ENCODE measurements at regions not wholly inside any gene's neighbourhood (a gene's known extent, or its start where the extent isn't known, plus 50 kb on each side); places are given as distances from the start of the nearest gene placed in this dataset.
"Not testable (repeated sequence)": the region's sequence is repeated elsewhere in the genome, so short reads cannot be mapped to it uniquely, and the experiment has no call there.

DNA sequence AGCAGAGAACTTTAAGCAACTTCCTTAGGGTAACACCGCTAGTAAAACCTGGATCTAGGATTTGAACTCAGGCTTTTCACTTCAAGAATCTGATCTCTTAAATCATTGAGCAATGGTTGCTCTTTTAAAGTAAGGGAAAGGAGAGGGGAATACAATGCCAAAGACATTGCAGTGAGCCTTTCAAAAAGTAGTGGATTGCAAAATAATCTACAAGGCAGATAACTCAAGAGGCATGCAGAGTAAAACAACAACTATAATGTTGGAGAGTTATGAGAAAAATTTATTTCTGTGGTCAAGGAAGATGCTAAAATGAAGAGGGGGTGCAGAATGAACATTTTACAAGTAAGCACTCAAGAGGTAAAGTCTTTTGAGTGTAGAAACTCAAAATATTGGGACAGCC lies 432.6 kb downstream of the C12orf50 start:
- no peak for DNase-seq (ENCODE audit: extremely low read depth, low read depth)
- no peak overlapping the region for H3K4me3 ChIP-seq (replicated peaks; ENCODE audit: low read depth, low read length)
- TF ChIP-seq CTCF (IDR thresholded peaks at IDR 0.05; ENCODE audit: low read depth, low read length, missing control alignments): no peak

- DNase-seq (ENCODE audit: extremely low read depth, low read depth): no peak
- H3K4me3 ChIP-seq (replicated peaks; ENCODE audit: low read depth, low read length): no peak overlapping the region
- no peak for TF ChIP-seq CTCF (IDR thresholded peaks at IDR 0.05; ENCODE audit: low read depth, low read length, missing control alignments)
Observed at GRCh38 chr12:87596134-87596533, 433.1 kb downstream of the C12orf50 start.

DNA sequence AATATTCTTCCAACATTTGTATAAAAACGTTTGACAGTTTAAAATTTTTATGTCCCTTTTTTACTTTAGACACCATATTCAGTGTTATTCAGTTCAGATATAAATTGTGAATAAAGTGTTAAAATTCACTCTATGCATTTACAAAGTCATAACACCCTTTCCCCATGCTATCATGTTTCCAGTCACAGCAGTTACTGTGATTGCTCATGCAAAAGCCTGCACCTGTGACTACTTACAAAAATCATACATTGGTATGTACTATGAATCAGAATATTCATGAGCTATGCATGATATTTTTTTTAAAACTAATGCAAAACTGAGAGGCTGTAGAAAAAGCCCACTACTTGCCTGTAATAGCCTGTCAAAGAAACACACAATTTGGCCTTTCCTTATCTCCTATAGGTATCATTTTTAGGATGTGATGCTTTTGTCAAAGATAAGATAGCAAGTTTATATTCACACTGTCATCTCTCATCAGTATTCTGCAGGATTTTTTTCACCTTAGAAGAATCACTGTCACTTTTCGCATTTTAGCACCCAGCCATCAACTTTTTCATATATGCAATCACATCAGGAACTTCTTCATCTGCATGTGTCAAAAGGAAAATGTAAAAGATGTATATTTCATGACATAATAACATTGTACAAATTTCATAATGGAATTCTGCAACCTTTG lies 443.2 kb downstream of the C12orf50 start:
- no peak for DNase-seq (ENCODE audit: extremely low read depth, low read depth)
- H3K4me3 ChIP-seq (replicated peaks; ENCODE audit: low read depth, low read length): no peak overlapping the region
- TF ChIP-seq CTCF (IDR thresholded peaks at IDR 0.05; ENCODE audit: low read depth, low read length, missing control alignments): no peak

GRCh38 chr12:87579091-87579490 lies 450.1 kb downstream of the C12orf50 start:
- not testable (repeated sequence) for DNase-seq (ENCODE audit: extremely low read depth, low read depth); H3K4me3 ChIP-seq (replicated peaks; ENCODE audit: low read depth, low read length)

DNA sequence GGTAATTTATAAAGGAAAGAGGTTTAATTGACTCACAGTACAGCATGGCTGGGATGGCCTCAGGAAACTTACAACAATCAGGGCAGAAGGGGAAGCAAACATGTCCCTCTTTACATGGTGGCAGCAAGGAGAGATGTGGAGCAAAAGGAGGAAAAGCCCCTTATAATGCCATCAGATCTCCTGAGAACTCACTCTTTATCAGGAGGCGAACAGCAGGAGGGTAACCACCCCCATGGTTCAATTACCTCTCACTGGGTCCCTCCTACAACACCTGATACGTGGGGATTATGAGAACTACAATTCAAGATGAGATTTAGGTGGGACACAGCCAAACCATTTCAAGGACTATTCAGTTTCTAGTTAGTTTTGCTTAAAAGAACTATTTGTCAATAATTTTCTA lies 453.3 kb downstream of the C12orf50 start:
- no peak for DNase-seq (ENCODE audit: extremely low read depth, low read depth)
- no peak overlapping the region for H3K4me3 ChIP-seq (replicated peaks; ENCODE audit: low read depth, low read length)
- TF ChIP-seq CTCF (IDR thresholded peaks at IDR 0.05; ENCODE audit: low read depth, low read length, missing control alignments): no peak

DNA sequence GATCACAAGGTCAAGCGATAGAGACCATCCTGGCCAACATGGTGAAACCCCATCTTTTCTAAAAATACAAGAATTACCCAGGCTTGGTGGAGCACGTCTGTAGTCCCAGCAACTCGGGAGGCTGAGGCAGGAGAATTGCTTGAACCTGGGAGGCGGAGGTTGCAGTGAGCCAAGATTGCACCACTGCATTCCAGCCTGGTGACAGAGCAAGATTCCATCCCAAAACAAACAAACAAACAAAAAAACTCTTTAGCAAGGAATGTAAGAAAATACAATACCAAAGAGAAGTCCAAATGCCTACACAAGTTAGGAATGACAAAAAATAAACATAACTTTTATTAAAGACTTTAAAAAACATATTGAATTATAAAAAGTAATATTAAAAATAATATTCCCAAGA lies 462.3 kb downstream of the C12orf50 start:
- not testable (repeated sequence) for DNase-seq (ENCODE audit: extremely low read depth, low read depth); H3K4me3 ChIP-seq (replicated peaks; ENCODE audit: low read depth, low read length)

DNA sequence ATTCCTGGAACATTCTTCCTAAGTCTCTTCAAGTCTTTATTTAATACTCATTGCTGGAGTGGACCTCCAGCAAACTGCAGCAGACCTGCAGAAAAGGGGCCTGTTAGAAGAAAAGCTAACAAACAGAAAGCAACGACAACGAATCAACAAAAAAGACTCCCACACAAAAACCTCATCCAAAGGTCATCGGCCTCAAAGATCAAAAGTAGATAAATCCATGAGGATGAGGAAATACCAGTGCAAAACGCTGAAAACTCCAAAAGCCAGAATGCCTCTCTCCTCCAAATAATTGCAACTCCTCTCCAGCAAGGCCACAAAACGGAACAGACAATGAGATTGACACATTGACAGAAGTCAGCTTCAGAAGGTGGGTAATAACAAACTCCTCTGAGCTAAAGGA lies 472.2 kb downstream of the C12orf50 start:
- no peak for TF ChIP-seq CTCF (IDR thresholded peaks at IDR 0.05; ENCODE audit: low read depth, low read length, missing control alignments)
- no peak overlapping the region for H3K4me3 ChIP-seq (replicated peaks; ENCODE audit: low read depth, low read length)
- DNase-seq (ENCODE audit: extremely low read depth, low read depth): no peak

GRCh38 chr12:87531213-87531612 lies 498.0 kb downstream of the C12orf50 start:
- DNase-seq (ENCODE audit: extremely low read depth, low read depth); H3K4me3 ChIP-seq (replicated peaks; ENCODE audit: low read depth, low read length): not testable (repeated sequence)

Measured in HFF-Myc (cell line).